ENCODE measurements at regions not wholly inside any gene's neighbourhood (a gene's known extent, or its start where the extent isn't known, plus 50 kb on each side); places are given as distances from the start of the nearest gene placed in this dataset.

- TF ChIP-seq CTCF (IDR thresholded peaks at IDR 0.05; ENCODE audit: low read length) (no peak), EZH2 (IDR thresholded peaks at IDR 0.05; ENCODE audit: borderline replicate concordance, low read length) (no peak)
These were observed 85.7 kb downstream of the BTG1 start for GRCh38 chr12:92059960-92060359.
